NCI-H2029 (cell line): ENCODE measurements at regions not wholly inside any gene's neighbourhood (a gene's known extent, or its start where the extent isn't known, plus 50 kb on each side); places are given as distances from the start of the nearest gene placed in this dataset.
"Not testable (repeated sequence)": the region's sequence is repeated elsewhere in the genome, so short reads cannot be mapped to it uniquely, and the experiment has no call there.

Experiments used
- DNase-seq: peaks from one replicate; lab custom pipeline; 2025; lab: John Stamatoyannopoulos, UW

DNA sequence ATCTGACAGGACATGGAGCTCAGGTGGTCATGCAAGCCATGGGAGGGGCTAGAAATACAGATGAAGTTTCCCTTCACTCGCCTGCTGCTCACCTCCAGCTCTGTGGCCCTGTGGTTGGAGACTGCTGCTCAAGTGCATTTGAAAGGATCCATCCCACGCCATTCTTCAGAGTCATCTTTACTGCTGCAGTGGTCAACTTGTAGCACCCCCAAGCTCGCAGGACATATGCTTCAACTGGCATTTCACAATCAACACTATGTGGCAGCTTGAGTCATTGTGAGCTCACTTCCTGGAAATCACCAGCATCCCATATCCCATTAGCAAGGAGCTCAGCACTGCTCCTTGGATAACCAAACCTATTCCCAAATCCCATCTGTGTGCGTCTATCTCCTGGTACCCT lies 116.2 kb upstream of the TP53BP2 start:
- DNase-seq = not testable (repeated sequence)

DNA sequence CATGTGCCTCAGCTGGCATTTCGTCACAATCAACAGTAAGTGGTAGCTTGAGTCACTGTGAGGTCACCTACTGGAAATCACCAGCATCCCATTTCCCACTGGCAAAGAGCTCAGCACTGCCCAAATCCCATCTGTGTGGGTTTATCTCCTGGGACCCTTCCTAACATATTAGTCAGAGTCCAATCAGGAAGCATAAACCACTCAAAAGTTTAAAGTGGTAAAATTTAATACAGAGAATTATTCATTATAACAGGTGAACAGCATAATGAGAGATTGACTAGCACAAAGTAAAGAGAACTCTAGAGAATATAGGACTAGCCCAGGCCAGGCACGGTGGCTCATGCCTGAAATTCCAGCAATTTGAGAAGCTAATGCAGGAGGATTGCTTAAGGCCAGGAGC lies 107.1 kb upstream of the TP53BP2 start:
- DNase-seq = not testable (repeated sequence)

DNA sequence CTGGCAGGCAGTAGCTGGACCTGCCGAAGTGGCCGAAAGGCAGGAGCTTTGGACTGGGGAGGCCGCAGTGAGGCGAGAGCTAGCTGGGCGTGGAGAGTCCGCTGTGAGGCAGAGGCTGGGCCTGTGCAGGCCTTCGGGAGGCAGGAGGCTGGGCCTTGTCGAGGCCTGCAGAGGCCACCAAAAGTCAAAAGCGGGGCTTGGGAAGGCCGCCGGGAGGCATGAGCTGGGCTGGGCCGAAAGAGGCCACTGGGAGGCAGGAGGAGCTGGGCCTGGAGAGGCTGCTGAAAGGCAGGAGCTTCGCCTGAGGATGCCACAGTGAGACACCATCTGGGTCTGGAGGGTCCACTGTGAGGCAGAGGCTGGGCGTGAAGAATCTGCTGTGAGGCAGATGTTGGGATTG lies 105.8 kb upstream of the TP53BP2 start:
- not testable (repeated sequence) for DNase-seq

DNA sequence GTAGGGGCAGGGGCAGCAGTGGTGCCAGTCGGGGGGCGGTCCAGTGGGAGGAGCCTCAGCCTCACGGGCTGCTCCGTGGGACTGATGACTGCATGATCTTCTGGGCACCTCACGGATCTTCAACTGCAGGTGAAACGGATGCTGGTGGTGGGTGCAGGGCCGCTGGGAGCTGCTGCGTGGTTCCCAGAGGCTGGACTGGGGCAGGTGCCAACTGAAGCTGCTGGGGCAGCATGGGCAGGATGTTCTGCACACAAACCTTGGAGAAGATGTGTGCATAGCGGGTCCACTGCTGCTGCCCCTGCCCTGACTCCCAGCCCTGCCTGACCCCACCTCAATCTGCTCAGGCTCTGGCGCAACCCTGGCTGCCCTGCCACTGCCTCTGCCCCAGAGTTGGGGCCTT lies 104.2 kb upstream of the TP53BP2 start:
- not testable (repeated sequence) for DNase-seq

DNA sequence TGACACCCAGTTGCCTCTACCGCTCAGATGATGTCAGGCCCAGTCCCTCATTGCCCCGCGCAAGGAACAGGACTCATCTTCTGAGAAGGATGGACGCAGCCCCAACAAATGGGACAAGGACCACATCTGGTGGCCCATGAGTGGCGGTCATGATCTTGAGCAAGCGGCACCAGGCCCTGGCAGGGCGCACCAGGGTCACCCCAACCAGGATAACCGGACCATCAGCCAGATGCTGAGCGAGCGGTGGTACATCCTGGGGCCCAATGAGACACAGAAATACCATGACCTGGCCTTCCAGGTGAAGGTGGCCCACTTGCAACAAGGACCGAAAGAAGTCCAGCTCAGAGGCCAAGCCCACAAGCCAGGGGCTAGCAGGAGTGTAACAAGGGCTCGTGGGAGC lies 102.3 kb upstream of the TP53BP2 start:
- not testable (repeated sequence) for DNase-seq

DNA sequence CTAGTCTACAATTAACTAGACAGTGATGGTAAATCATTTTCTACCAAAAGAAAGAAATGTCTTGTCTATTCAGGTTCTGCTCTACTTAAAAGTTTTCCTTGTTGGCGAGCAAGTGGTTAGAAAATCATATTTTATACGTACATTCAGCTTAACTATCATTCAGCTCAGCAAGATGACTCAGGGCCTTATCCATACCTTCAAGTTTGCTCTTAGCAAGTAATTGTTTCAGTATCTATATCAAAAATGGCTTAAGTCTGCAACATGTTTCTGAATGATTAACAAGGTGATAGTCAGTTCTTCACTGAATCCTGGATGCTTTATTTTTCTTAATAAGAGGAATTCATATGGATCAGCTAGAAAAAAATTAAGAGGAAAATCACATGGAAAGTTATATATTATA lies 90.8 kb upstream of the TP53BP2 start:
- DNase-seq = not testable (repeated sequence)

DNA sequence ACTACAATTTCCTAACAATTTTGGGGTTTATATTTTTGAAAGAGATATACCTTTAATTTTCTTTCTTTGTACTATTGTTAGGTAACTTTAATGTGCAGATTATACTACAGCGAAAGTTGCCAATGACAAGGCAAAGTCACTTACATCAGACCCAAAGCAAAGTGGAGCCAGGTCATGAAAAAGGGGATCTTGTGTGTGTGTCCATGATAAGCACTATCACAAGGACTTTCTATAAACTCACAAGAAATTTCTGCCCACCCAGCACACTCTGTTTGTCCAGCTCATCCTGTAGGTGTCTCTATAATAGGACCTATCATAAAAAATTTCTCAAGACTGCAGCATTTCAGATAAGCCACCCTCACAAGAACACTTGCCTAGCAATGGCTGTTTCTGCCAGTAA lies 85.7 kb upstream of the TP53BP2 start:
- not testable (repeated sequence) for DNase-seq

DNA sequence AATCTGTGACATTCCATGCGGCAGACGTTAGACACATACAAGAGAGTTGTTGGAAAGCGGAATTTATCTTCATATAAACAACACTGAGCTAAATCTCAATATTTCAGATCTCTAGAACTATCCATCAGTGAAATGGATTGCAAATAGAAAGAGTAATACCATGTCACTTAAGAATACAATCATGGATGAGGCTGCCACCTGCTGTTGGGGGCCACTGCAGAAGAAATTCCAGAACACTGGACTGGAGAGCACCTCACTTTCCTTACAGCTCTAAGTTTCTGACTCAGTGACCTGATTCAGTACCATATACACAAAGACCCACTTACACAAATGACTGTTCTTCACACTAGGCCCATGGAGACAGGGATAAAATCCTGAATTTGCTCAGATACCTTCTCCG lies 75.1 kb upstream of the TP53BP2 start:
- DNase-seq = not testable (repeated sequence)

DNA sequence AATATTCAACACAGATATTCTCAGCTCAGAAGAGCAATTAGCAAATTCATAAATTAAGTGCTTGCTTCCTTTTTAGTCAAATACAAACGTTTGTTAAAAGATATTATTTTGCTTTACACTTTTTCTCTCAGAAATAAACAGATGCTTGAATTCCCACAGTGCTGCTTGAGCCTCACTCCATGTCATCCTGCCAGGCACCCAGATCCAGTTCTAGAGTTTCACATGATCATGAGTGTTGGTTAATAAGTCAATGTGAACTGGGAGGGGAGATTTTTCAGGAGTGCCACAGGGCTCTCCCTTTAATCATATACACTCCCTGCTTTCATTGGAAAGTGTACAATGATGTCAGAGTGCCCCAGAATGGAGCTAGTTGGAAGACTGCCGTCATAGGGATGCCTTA lies 69.7 kb upstream of the TP53BP2 start:
- not testable (repeated sequence) for DNase-seq

DNA sequence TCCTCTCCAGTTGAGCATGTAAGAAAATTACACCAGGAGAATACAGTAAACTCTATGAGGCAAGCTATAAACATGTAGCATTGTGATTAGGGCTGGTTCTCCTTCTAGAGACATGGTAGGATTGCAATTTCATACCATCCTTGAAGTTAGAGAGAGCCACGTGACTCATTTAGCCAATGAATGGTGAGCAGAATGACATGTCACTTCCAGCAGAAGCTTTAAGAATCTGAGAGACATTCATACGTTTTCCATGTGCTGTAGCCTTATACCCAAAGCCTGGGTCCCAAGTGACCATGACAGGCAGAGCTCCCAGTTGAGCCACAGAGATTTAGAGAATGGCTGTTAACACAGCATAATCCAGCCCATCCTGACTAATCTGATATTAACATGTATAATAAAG lies 68.0 kb upstream of the TP53BP2 start:
- DNase-seq = not testable (repeated sequence)

DNA sequence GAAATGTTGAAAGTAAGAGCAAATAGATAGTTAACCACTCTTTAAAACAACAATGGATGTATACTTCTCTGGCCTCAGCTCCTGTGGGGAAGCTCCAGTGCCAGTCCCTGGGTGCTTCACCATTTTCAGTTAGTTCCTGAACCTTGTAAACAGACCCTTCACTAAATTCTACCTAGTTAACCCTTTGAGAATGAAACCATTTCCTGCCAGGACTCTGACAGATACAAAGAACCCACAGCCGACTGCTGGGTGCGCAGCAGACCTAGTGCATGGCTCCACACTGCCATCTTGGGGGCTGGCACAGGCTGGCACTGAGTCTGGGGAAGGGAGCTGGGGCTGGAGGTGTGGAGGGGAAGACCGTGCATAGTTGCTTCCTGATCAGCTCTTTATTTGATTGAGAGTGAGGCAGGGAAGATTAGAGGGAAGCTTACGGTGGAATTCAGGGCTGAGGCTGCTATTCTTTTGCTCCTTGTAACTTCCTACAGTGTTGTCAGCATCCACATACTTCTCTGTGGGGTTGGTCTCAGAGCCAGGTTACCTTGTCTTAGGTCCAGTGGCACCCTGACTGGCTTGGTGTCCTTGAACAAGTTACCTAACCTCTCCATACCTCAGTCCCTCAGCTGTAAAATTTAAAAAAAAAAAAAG lies 62.3 kb upstream of the TP53BP2 start:
- not testable (repeated sequence) for DNase-seq

DNA sequence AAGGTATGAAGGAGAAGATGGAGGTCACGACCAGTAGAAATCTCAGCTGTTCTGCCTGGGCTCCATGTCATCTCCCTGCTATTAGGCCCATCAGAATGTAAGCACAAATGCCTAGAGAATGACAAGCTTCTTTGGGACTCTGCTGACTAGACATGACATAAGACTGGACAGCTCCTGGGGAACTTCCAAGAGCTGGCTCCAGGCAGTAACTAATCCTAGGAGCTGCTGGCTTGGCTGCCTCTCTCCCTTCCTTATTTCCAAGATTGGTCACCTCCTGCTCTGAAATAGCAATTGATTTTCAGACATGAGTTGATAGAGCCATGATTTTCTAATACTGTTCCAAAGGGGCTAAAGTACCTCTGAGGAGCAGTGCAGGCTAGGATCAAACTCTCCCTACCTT lies 57.5 kb upstream of the TP53BP2 start:
- DNase-seq = not testable (repeated sequence)

DNA sequence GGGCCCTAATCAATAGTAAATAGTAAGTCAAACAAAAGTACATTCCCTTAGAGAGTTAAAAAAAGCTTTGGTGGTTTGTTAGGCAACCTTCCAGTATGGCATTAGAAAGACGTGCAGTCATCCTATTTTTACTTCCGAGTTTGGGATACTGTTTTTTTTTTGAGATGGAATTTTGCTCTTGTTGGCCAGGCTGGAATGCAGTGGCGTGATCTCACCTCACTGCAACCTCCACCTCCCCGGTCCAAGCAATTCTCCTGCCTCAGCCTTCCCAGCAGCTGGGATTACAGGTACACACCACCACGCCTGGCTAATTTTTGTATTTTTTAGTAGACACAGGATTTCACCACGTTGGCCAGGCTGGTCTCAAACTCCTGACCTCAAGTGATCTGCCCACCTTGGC lies 54.0 kb upstream of the TP53BP2 start:
- DNase-seq = not testable (repeated sequence)

DNA sequence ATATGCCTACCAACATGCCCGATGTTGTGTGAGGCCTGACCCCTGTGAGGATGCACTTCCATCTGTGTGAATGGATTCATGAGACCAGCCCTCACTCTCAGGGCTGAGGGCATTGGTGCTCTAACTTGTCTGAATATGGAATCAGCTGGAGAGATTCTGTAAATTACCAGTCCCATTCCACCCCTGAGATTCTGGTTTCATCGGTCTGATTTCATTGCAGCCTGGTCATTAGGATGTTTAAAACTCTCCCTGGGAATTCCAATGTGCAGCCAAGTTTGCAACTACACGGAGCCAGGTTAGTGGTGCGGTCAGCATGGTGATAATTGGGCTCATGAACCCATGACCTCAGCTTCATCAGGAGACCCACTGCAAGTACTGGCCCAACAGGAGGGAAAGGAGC lies 51.4 kb upstream of the TP53BP2 start:
- DNase-seq = not testable (repeated sequence)

DNA sequence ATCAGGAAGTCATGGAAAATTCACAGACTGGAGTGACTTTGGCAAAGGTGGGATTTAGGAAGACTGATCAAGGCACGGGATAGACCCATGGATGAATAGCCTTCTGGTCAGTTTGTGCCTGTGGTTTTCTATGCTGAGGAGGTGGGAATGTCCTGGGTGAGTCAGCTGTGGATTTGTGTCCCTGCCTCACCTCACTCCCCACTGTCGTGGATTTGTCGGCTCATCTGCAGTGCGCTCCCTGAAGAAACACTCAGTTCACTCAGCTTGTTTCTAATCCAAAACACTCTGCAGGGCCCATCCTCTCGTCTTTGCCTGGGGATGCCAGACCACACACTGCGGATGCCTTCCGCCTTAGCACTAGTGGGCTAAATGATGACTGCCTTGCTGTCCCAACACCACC lies 50.2 kb upstream of the TP53BP2 start:
- DNase-seq = not testable (repeated sequence)
